Glomerular visceral epithelial cell (primary cell): ENCODE measurements at regions not wholly inside any gene's neighbourhood (a gene's known extent, or its start where the extent isn't known, plus 50 kb on each side); places are given as distances from the start of the nearest gene placed in this dataset.
A peak's percentile ranks its signal among the peaks of the same experiment; 100 is the strongest.
"Not testable (repeated sequence)": the region's sequence is repeated elsewhere in the genome, so short reads cannot be mapped to it uniquely, and the experiment has no call there.

Source experiments
- DNase-seq: peaks from one replicate; pipeline ENCODE4 v3.0.0-alpha.2; 2016; ENCODE audit errors: extremely low spot score

GRCh38 chr6:120511712-120512111, 822.6 kb downstream of the TBC1D32 start:
- DNase-seq, result no peak

- no peak for DNase-seq
These were observed 835.6 kb downstream of the TBC1D32 start for GRCh38 chr6:120498711-120499110.

- no peak for DNase-seq
These were observed 837.6 kb downstream of the TBC1D32 start for GRCh38 chr6:120496661-120497060.

- no peak for DNase-seq
These were observed 840.8 kb downstream of the TBC1D32 start for GRCh38 chr6:120493505-120493904.

- no peak for DNase-seq
These were observed 844.3 kb downstream of the TBC1D32 start for GRCh38 chr6:120489941-120490340.

GRCh38 chr6:120484146-120484545, 850.1 kb downstream of the TBC1D32 start:
- DNase-seq, result no peak

GRCh38 chr6:120478650-120479049, 855.6 kb downstream of the TBC1D32 start:
- no peak for DNase-seq

- DNase-seq, result no peak
These were observed 860.5 kb downstream of the TBC1D32 start for GRCh38 chr6:120473804-120474203.

GRCh38 chr6:120468486-120468885, 865.8 kb downstream of the TBC1D32 start:
- no peak for DNase-seq

GRCh38 chr6:120451508-120451907, 882.8 kb downstream of the TBC1D32 start:
- DNase-seq, result no peak

- DNase-seq, result no peak
These were observed 886.7 kb downstream of the TBC1D32 start for GRCh38 chr6:120447605-120448004.

- DNase-seq, result not testable (repeated sequence)
These were observed 901.4 kb downstream of the TBC1D32 start for GRCh38 chr6:120432840-120433239.

GRCh38 chr6:120431841-120432240, 902.4 kb downstream of the TBC1D32 start:
- no peak for DNase-seq

- DNase-seq, result no peak
These were observed 922.9 kb downstream of the TBC1D32 start for GRCh38 chr6:120411394-120411793.

- no peak for DNase-seq
These were observed 923.7 kb downstream of the TBC1D32 start for GRCh38 chr6:120410586-120410985.

- no peak for DNase-seq
These were observed 926.6 kb downstream of the TBC1D32 start for GRCh38 chr6:120407696-120408095.

GRCh38 chr6:120405947-120406346, 928.3 kb downstream of the TBC1D32 start:
- no peak for DNase-seq

- no peak for DNase-seq
These were observed 938.5 kb downstream of the TBC1D32 start for GRCh38 chr6:120395784-120396183.

- DNase-seq, result no peak
These were observed 939.0 kb downstream of the TBC1D32 start for GRCh38 chr6:120395330-120395729.

- no peak for DNase-seq
These were observed 941.3 kb downstream of the TBC1D32 start for GRCh38 chr6:120392941-120393340.

- DNase-seq, result peak; percentile 17
These were observed 949.6 kb downstream of the TBC1D32 start for GRCh38 chr6:120384671-120385070.

- no peak for DNase-seq
These were observed 950.6 kb downstream of the TBC1D32 start for GRCh38 chr6:120383681-120384080.

GRCh38 chr6:120378582-120379220, 955.6 kb downstream of the TBC1D32 start:
- peak; percentile 45 for DNase-seq

GRCh38 chr6:120373185-120373584, 961.1 kb downstream of the TBC1D32 start:
- no peak for DNase-seq
